HEK293 (cell line): ENCODE measurements at regions not wholly inside any gene's neighbourhood (a gene's known extent, or its start where the extent isn't known, plus 50 kb on each side); places are given as distances from the start of the nearest gene placed in this dataset.

Source experiments
- CTCF ChIA-PET: fragments of 350-600 bp; formaldehyde crosslinking; extraction: SDS; loops from one replicate; lab custom pipeline; 2021; ENCODE audit warnings: antibody characterized with exemption; lab: Yijun Ruan, JAX
- POLR2A ChIA-PET: fragments of 300-600 bp; formaldehyde crosslinking; extraction: SDS; loops from one replicate; lab custom pipeline; 2020; ENCODE audit warnings: antibody characterized with exemption, inconsistent platforms; lab: Yijun Ruan, JAX
- H3K27ac ChIP-seq: fragments of 200-500 bp; sonication (Bioruptor generic); 2 replicates; pipeline ENCODE4 v1.5.1; 2014; ENCODE audit warnings: low read depth, low read length, control low read depth, inconsistent platforms; ENCODE audit errors: extremely low read depth
- H3K36me3 ChIP-seq, 2 experiments: fragments of 200-500 bp in 1 of 2; sonication (Bioruptor generic) in 1 of 2; 1 replicate in 1 of 2; 2 replicates in 1 of 2; pipeline ENCODE4 v1.5.1; 2014 to 2017; ENCODE audit warnings: inconsistent platforms in 2 of 2, low read length in 2 of 2; ENCODE audit not compliant: control insufficient read depth in 2 of 2, insufficient read depth in 1 of 2
- H3K4me1 ChIP-seq: fragments of 200-500 bp; sonication (Bioruptor generic); 2 replicates; pipeline ENCODE4 v1.5.1; 2014; ENCODE audit warnings: mild to moderate bottlenecking, low read length, inconsistent platforms; ENCODE audit not compliant: control insufficient read depth, insufficient read depth
- H3K4me3 ChIP-seq: 2 replicates; pipeline ENCODE4 v1.5.1; 2011; ENCODE audit warnings: low read depth, mild to moderate bottlenecking, control low read depth, low read length, moderate library complexity
- H3K9me3 ChIP-seq: fragments of 200-500 bp; sonication (Bioruptor generic); 2 replicates; pipeline ENCODE4 v1.5.1; 2014; ENCODE audit warnings: low read depth, low read length, inconsistent platforms; ENCODE audit not compliant: control insufficient read depth, insufficient read depth
- GLIS1 ChIP-seq: fragments of 450-650 bp; formaldehyde crosslinking; IDR thresholded peaks from 2 replicates; pipeline ENCODE4 v1.5.1; 2016; ENCODE audit warnings: missing biosample characterization, missing genetic modification characterization
- HIC1 ChIP-seq: fragments of 450-650 bp; formaldehyde crosslinking; IDR thresholded peaks from 2 replicates; pipeline ENCODE4 v1.5.1; 2016; ENCODE audit warnings: missing biosample characterization, missing genetic modification characterization
- KLF10 ChIP-seq: fragments of 450-650 bp; IDR thresholded peaks from 2 replicates; pipeline ENCODE4 v1.5.1; 2018; ENCODE audit warnings: missing biosample characterization, mild to moderate bottlenecking, missing genetic modification characterization
- KLF8 ChIP-seq: fragments of 450-650 bp; formaldehyde crosslinking; IDR thresholded peaks from 2 replicates; pipeline ENCODE4 v1.5.1; 2016; ENCODE audit warnings: missing biosample characterization, missing genetic modification characterization
- PRDM4 ChIP-seq: fragments of 450-650 bp; formaldehyde crosslinking; IDR thresholded peaks from 2 replicates; pipeline ENCODE4 v1.5.1; 2017; ENCODE audit warnings: missing biosample characterization, missing genetic modification characterization
- SP2 ChIP-seq: fragments of 450-650 bp; formaldehyde crosslinking; IDR thresholded peaks from 2 replicates; pipeline ENCODE4 v1.5.1; 2016; ENCODE audit warnings: missing biosample characterization, missing genetic modification characterization
- ZBTB7A ChIP-seq: fragments of 450-650 bp; formaldehyde crosslinking; IDR thresholded peaks from 2 replicates; pipeline ENCODE4 v1.5.1; 2016; ENCODE audit warnings: low read depth, missing biosample characterization, missing genetic modification characterization
- ZEB2 ChIP-seq: fragments of 450-650 bp; formaldehyde crosslinking; IDR thresholded peaks from 2 replicates; pipeline ENCODE4 v1.5.1; 2016; ENCODE audit warnings: missing biosample characterization, missing genetic modification characterization
- ZNF10 ChIP-seq: fragments of 450-650 bp; formaldehyde crosslinking; IDR thresholded peaks from 2 replicates; pipeline ENCODE4 v1.5.1; 2017; ENCODE audit warnings: missing biosample characterization, missing genetic modification characterization
- ZNF302 ChIP-seq: fragments of 450-650 bp; formaldehyde crosslinking; IDR thresholded peaks from 2 replicates; pipeline ENCODE4 v1.5.1; 2016; ENCODE audit warnings: missing biosample characterization, missing genetic modification characterization, low read depth
- ZNF426 ChIP-seq: fragments of 450-650 bp; formaldehyde crosslinking; IDR thresholded peaks from 2 replicates; pipeline ENCODE4 v1.5.1; 2017; ENCODE audit warnings: missing biosample characterization, missing genetic modification characterization, mild to moderate bottlenecking, inconsistent platforms, moderate library complexity
- ZNF433 ChIP-seq: fragments of 450-650 bp; formaldehyde crosslinking; IDR thresholded peaks from 2 replicates; pipeline ENCODE4 v1.5.1; 2016; ENCODE audit warnings: missing biosample characterization, missing genetic modification characterization, low read depth
- ZNF558 ChIP-seq: fragments of 450-650 bp; formaldehyde crosslinking; IDR thresholded peaks from 2 replicates; pipeline ENCODE4 v1.5.1; 2016; ENCODE audit warnings: missing biosample characterization, missing genetic modification characterization
- ZNF561 ChIP-seq: fragments of 450-650 bp; IDR thresholded peaks from 2 replicates; pipeline ENCODE4 v1.5.1; 2018; ENCODE audit warnings: missing biosample characterization, missing genetic modification characterization, borderline replicate concordance
- ZNF571 ChIP-seq: fragments of 450-650 bp; formaldehyde crosslinking; IDR thresholded peaks from 2 replicates; pipeline ENCODE4 v1.5.0; 2017; ENCODE audit warnings: missing biosample characterization, missing genetic modification characterization
- ZNF704 ChIP-seq: fragments of 450-650 bp; formaldehyde crosslinking; IDR thresholded peaks from 2 replicates; pipeline ENCODE4 v1.5.1; 2016; ENCODE audit warnings: missing biosample characterization, missing genetic modification characterization
- ZNF768 ChIP-seq: fragments of 450-650 bp; formaldehyde crosslinking; IDR thresholded peaks from 2 replicates; pipeline ENCODE4 v1.5.1; 2018; ENCODE audit warnings: missing biosample characterization, mild to moderate bottlenecking, missing genetic modification characterization
- ZSCAN18 ChIP-seq: fragments of 450-650 bp; formaldehyde crosslinking; IDR thresholded peaks from 2 replicates; pipeline ENCODE4 v1.5.1; 2016; ENCODE audit warnings: missing biosample characterization, missing genetic modification characterization
- TF ChIP-seq, protein P1 (sequence below): fragments of 450-650 bp; formaldehyde crosslinking; IDR thresholded peaks from 2 replicates; pipeline ENCODE4 v1.5.1; 2017; ENCODE audit warnings: missing biosample characterization, missing genetic modification characterization

GRCh38 chr12:125331342-125332052 is 266.3 kb downstream of the AACS start:
- no peak for TF ChIP-seq ZNF426
- 0 out of 2 replicates have a peak, but pooled peaks have one; percentile 28 for TF ChIP-seq ZNF768
- TF ChIP-seq GLIS1 (tag by site-specific recombination): peak; percentile 57
- Histone ChIP-seq H3K4me3 (peak overlapping the region; percentile 9; the same call in 1 of the 2 replicates), H3K27ac (no peak overlapping the region), H3K9me3 (no peaks in the 10 kb centered on the region), H3K36me3 (no peaks in the 10 kb centered on the region), H3K4me1 (no peaks in the 10 kb centered on the region)
- ChIA-PET CTCF (interaction anchor here (0.6 to 4.5 kb wide), 16 partner anchors 9 to 170 kb away, joined by 3 to 44 read pairs (median 4); no protein-coding TSS in a partner anchor), POLR2A (no interaction called here)

- POLR2A ChIA-PET: no interaction called here
- no peaks in the 10 kb centered on the region for H3K4me1 ChIP-seq
- TF ChIP-seq, protein P1, sequence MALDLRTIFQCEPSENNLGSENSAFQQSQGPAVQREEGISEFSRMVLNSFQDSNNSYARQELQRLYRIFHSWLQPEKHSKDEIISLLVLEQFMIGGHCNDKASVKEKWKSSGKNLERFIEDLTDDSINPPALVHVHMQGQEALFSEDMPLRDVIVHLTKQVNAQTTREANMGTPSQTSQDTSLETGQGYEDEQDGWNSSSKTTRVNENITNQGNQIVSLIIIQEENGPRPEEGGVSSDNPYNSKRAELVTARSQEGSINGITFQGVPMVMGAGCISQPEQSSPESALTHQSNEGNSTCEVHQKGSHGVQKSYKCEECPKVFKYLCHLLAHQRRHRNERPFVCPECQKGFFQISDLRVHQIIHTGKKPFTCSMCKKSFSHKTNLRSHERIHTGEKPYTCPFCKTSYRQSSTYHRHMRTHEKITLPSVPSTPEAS (tag by site-specific recombination): no peak
- TF ChIP-seq ZSCAN18 (tag by site-specific recombination) (no peak), ZEB2 (tag by site-specific recombination) (no peak), ZNF561 (tag by site-specific recombination) (no peak), ZNF10 (tag by site-specific recombination) (no peak), PRDM4 (no peak), ZNF571 (no peak), ZNF558 (tag by site-specific recombination) (no peak), ZBTB7A (tag by site-specific recombination) (no peak), KLF8 (tag by site-specific recombination) (no peak), ZNF433 (tag by site-specific recombination) (no peak), ZNF704 (tag by site-specific recombination) (no peak), SP2 (no peak), KLF10 (tag by site-specific recombination) (no peak), ZNF302 (tag by site-specific recombination) (no peak), HIC1 (no peak)
- TF ChIP-seq, all 188 proteins: peak for 0
- Histone ChIP-seq H3K9me3 (no peaks in the 10 kb centered on the region), H3K36me3 (no peaks in the 10 kb centered on the region), H3K27ac (no peak overlapping the region), H3K4me3 (no peak overlapping the region)
- CTCF ChIA-PET: interaction anchor here (0.6 to 4.5 kb wide), 9 partner anchors 10 to 1492 kb away, joined by 3 to 44 read pairs (median 4); no protein-coding TSS in a partner anchor
These were observed 267.7 kb downstream of the AACS start for GRCh38 chr12:125332900-125333299.
